Eye (tissue), 1 donor: ENCODE measurements at regions not wholly inside any gene's neighbourhood (a gene's known extent, or its start where the extent isn't known, plus 50 kb on each side); places are given as distances from the start of the nearest gene placed in this dataset.
"Not testable (repeated sequence)": the region's sequence is repeated elsewhere in the genome, so short reads cannot be mapped to it uniquely, and the experiment has no call there.

ENCODE experiments used
- DNase-seq: peaks from one replicate; pipeline ENCODE4 v3.0.0-alpha.2; 2015

DNA sequence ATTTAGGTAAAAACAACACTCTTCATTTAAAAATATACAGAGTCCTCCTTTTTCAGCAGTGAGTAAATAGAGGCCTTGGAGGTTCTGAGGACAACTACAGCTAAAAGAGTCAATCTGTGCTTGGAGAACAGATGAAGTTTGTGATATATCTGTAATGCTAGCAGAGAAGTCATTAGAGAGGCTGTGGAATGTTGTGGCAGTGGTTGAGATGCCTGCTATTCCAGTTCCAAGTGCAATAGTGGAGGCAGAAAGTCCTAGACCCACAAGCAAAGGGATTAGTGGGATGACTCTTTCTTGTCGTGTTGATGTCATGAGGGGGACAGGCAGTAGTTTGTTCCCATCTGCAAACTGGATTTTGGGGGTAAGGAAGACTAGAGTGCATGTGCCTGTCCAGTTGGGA lies 62.1 kb upstream of the EZR start:
- not testable (repeated sequence) for DNase-seq

DNA sequence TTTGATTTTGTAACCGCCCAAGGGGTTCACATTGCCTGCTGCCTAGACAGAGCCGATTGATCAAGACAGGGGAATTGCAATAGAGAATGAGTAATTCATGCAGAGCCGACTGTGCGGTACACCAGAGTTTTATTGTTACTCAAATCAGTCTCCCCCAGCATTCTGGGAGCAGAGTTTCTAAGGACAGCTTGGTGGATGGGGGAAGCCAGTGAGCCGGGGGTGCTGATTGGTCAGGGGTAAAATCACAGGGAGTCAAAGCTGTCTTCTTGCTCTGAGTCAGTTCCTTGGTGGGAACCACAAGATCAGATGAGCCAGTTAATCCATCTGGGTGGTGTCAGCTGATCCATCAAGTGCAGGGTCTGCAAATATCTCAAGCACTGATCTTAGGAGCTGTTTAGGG lies 60.0 kb upstream of the EZR start:
- no peak for DNase-seq

DNA sequence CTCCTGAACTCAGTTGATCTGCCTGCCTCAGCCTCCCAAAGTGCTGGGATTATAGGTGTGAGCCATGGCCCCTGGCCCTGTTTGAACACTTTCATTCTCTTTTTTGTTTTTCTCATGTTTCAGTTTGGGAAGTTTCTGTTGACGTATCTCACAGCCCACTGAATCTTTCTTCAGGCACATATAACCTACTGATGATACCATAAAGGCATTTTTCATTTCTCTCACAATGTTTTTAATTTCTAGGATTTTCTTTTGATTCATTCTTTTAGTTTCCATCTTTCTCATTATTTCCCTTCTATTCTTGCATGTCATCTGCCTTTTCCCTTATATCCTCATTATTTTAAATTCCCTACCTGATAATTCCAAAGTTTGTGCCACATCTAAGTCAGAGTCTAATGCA lies 58.5 kb upstream of the EZR start:
- no peak for DNase-seq

DNA sequence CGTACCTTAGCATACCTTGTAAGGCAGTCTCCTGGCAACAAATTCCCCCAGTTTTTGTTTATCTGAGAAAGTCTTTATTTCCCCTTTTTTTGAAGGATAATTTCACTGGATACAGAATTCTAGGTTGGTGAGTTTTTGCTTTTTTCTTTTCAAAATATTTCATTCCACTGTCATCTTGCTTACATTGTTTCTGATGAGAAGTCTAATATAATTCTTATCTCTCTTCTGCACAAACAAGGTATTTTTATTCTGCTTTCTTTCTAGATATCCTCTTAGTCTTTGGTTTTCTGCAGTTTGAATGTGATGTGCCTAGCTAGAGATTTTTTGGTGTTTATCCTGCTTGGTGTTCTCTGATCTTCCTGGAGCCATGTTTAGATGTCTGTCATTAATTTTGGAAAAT lies 57.7 kb upstream of the EZR start:
- DNase-seq = no peak

DNA sequence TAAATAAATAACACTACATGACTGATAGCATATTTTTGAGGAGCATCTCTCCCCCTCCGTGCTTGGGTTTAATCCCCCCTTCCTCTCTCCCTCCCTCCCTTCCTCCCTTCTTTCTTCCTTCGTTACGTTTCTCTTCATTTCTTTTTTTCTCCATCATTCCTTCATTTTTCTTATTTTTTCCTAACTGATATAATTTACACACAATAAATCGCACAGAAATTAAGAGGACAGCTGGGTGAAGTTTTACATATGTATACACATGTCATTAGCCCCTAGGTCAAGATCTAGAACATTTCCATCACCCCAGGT lies 51.4 kb upstream of the EZR start:
- DNase-seq = no peak

DNA sequence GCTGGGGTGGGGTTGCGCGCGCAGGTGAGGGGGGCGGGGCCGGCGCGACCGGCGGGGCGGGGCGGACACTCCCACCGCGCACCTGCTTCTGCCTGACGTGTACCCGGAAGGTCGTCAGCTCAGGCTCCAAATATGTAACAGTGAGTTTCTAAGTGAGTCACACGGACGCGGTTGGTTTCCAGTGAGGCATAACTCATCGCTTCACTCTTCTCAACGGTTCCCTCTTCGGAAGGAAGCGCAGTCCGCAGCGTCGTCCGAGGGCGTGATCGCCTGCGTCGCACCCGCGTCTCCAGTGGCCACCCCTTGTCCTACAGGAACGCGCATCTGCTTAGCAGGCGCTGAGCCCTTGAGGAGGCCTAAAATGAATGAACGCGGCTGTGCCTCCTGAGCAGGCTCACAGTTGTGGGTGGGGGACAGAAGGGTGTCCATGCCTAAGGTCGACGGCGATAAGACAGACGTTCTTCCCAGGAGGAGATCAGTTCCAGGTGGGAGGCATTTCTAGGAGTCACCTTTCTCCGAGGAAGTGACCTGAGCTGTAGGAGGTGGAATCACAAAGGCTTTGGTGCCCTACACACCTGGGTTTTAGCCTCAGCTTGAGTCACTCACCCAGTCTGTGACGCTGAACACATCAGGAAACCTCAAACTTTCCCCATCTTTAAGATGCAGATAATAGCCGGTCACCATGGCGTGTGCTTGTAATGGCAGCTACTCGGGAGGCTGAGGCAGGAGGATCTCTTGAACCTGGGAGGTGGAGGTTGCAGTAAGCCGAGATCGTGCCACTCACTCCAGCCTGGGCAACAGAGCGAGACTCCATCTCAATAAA lies 50.9 kb upstream of the EZR start:
- no peak for DNase-seq

DNA sequence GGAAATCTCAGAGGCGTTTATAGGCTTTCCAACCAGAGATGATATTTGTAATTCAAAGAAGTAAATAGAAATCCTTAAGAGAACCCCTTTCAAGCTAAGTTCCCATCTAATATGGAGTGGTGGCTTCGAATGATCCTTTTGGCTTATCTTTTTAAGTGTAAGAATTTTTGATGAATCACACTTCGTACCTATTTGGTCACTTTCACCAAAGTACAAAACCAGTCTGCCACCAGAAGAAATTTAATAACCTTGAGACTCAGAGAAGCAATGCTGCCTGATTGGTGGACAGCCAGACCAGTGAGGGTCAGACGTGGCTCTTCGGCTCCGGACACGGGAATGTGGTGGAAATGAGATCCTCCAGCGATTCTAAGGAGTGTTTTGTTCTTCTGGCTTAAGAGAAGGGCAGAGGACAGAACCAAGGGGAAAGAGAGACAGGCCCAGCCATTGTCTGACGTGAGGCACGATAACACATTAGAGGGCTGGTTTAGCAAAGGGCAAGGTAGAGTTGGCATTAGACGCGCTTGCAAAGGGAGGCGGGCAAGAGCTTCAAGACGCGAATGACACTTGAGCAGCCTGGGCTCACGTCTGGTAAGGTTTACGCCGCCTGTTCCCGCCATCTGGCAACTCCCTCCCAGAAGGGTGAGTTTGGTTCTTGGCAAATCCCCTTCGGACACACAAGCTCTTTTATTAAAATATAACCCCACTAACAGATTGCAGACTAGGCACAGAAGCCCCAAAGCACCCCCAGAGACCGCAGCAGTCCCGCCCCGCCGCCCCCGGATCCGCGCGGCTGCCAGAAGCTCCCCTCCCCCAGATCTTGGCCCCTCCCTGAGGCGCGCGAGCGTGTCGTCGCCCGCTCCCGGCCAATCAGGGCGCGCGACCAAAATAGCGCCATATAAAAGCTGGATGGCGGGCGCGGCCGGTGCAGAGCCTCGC lies 50.0 kb upstream of the EZR start:
- DNase-seq = peak; percentile 93
